ENCODE measurements at regions not wholly inside any gene's neighbourhood (a gene's known extent, or its start where the extent isn't known, plus 50 kb on each side); places are given as distances from the start of the nearest gene placed in this dataset.
A peak's percentile ranks its signal among the peaks of the same experiment; 100 is the strongest.

GRCh38 chr6:25166955-25167748 is 112.0 kb upstream of the CARMIL1 start:
- peak; percentile 85 for DNase-seq

GRCh38 chr6:25167961-25168360 is 111.2 kb upstream of the CARMIL1 start:
- no peak for DNase-seq

GRCh38 chr6:25168637-25169036 is 110.5 kb upstream of the CARMIL1 start:
- peak; percentile 49 for DNase-seq

- no peak for DNase-seq
Measured at GRCh38 chr6:25169553-25169952, 109.6 kb upstream of the CARMIL1 start.

GRCh38 chr6:25169961-25170360 is 109.2 kb upstream of the CARMIL1 start:
- DNase-seq = no peak

- DNase-seq = no peak
Measured at GRCh38 chr6:25170640-25171039, 108.5 kb upstream of the CARMIL1 start.

GRCh38 chr6:25171301-25171700 is 107.9 kb upstream of the CARMIL1 start:
- DNase-seq = no peak

- no peak for DNase-seq
Measured at GRCh38 chr6:25172819-25173218, 106.4 kb upstream of the CARMIL1 start.

GRCh38 chr6:25173246-25173645 is 105.9 kb upstream of the CARMIL1 start:
- peak; percentile 52 for DNase-seq

GRCh38 chr6:25173951-25174474 is 105.2 kb upstream of the CARMIL1 start:
- DNase-seq = peak; percentile 81

GRCh38 chr6:25174678-25175077 is 104.5 kb upstream of the CARMIL1 start:
- DNase-seq = no peak

- no peak for DNase-seq
Measured at GRCh38 chr6:25175196-25175595, 104.0 kb upstream of the CARMIL1 start.

- DNase-seq = peak; percentile 25
Measured at GRCh38 chr6:25175681-25176080, 103.5 kb upstream of the CARMIL1 start.

- DNase-seq = no peak
Measured at GRCh38 chr6:25176466-25176865, 102.7 kb upstream of the CARMIL1 start.

GRCh38 chr6:25177500-25178028 is 101.6 kb upstream of the CARMIL1 start:
- DNase-seq = no peak

- DNase-seq = no peak
Measured at GRCh38 chr6:25178336-25179035, 100.7 kb upstream of the CARMIL1 start.

- no peak for DNase-seq
Measured at GRCh38 chr6:25179051-25179778, 100.0 kb upstream of the CARMIL1 start.

GRCh38 chr6:25180630-25181349 is 98.4 kb upstream of the CARMIL1 start:
- DNase-seq = no peak

GRCh38 chr6:25181350-25181724 is 97.8 kb upstream of the CARMIL1 start:
- no peak for DNase-seq

- DNase-seq = no peak
Measured at GRCh38 chr6:25181923-25182322, 97.3 kb upstream of the CARMIL1 start.

GRCh38 chr6:25186919-25187318 is 92.3 kb upstream of the CARMIL1 start:
- no peak for DNase-seq

- DNase-seq = no peak
Measured at GRCh38 chr6:25188232-25188631, 90.9 kb upstream of the CARMIL1 start.
